HepG2 (cell line): ENCODE measurements at regions not wholly inside any gene's neighbourhood (a gene's known extent, or its start where the extent isn't known, plus 50 kb on each side); places are given as distances from the start of the nearest gene placed in this dataset.

Experiments used
- ATAC-seq: fragments of 200-7000 bp; cut with Tn5 transposase; 3 replicates; pipeline ENCODE4 v1.9.1; 2020; ENCODE audit warnings: mild to moderate bottlenecking, moderate library complexity
- BruUV-seq: library from RNA; stranded (reverse); fragments of 400-500 nt; replicated peaks from 2 replicates; lab custom pipeline; 2021; lab: Mats Ljungman, UMichigan
- CTCF ChIA-PET: fragments of 300-600 bp; formaldehyde crosslinking; extraction: SDS; loops from one replicate; lab custom pipeline; 2021; ENCODE audit warnings: low total read pairs, inconsistent platforms, low intra/inter-chr PET ratio; lab: Yijun Ruan, JAX
- POLR2A ChIA-PET: fragments of 350-600 bp; sonication (Branson Sonifier 250); formaldehyde crosslinking; loops from one replicate; lab custom pipeline; 2020; ENCODE audit warnings: antibody characterized with exemption, inconsistent platforms; lab: Yijun Ruan, JAX
- DNase-seq: peaks from one replicate; pipeline ENCODE4 v3.0.0-alpha.2; 2015; ENCODE audit warnings: low spot score
- FAIRE-seq: peaks from 3 replicates; lab custom pipeline; 2011; peaks lifted over from hg19 to GRCh38; lab: Jason Lieb, UNC
- H2AFZ ChIP-seq: one replicate; pipeline ENCODE4 v1.6.1; 2011; ENCODE audit warnings: low read length, inconsistent platforms
- H3K27ac ChIP-seq: fragments of 300-600 bp; 3 replicates; pipeline ENCODE4 v1.8.0; 2011; ENCODE audit warnings: mixed run types, mild to moderate bottlenecking, mixed read lengths, low read length, inconsistent platforms; ENCODE audit not compliant: insufficient read depth; ENCODE audit errors: extremely low read length
- H3K27me3 ChIP-seq, 2 experiments: fragments of 200-600 bp in 1 of 2; 2 replicates in 1 of 2; 3 replicates in 1 of 2; pipeline versions ENCODE4 v1.6.0 to v1.8.0; 2011; ENCODE audit warnings: low read length in 2 of 2, mild to moderate bottlenecking in 2 of 2, moderate library complexity in 2 of 2, inconsistent platforms in 1 of 2; ENCODE audit not compliant: insufficient read depth in 2 of 2, control insufficient read depth in 1 of 2
- H3K36me3 ChIP-seq, 2 experiments: fragments of 200-600 bp in 1 of 2; replicated peaks in 1 of 2; 2 replicates in 1 of 2; 3 replicates in 1 of 2; pipeline versions ENCODE4 v1.5.1 to v1.8.0; 2011; ENCODE audit warnings: low read length in 2 of 2, inconsistent platforms in 1 of 2; ENCODE audit not compliant: insufficient read depth in 2 of 2, control insufficient read depth in 1 of 2
- H3K4me1 ChIP-seq: 2 replicates; pipeline ENCODE4 v1.5.1; 2012; ENCODE audit warnings: low read length, inconsistent platforms; ENCODE audit not compliant: insufficient read depth
- H3K4me2 ChIP-seq: 2 replicates; pipeline ENCODE4 v1.6.0; 2011; ENCODE audit warnings: low read depth, low read length, inconsistent platforms
- H3K4me3 ChIP-seq, 3 experiments: fragments of 200-600 bp in 1 of 3; sonication (generic), shearing (Covaris generic) in 1 of 3; replicated peaks in 1 of 3; 2 replicates each; pipeline ENCODE4 v1.5.1; 2011 to 2016; ENCODE audit warnings: low read length in 3 of 3, inconsistent platforms in 2 of 3, low read depth in 2 of 3, mild to moderate bottlenecking in 2 of 3, control low read depth in 1 of 3, mixed read lengths in 1 of 3; ENCODE audit not compliant: insufficient read depth in 1 of 3
- H3K79me2 ChIP-seq: one replicate; pipeline ENCODE4 v1.6.1; 2011; ENCODE audit warnings: low read length, inconsistent platforms; ENCODE audit not compliant: insufficient read depth
- H3K9ac ChIP-seq: 2 replicates; pipeline ENCODE4 v1.6.0; 2011; ENCODE audit warnings: mild to moderate bottlenecking, low read depth, low read length, inconsistent platforms; ENCODE audit not compliant: insufficient read depth
- H3K9me3 ChIP-seq: 2 replicates; pipeline ENCODE4 v1.5.1; 2012; ENCODE audit warnings: mild to moderate bottlenecking, low read length
- H4K20me1 ChIP-seq: 2 replicates; pipeline ENCODE4 v1.6.0; 2011; ENCODE audit warnings: inconsistent platforms, mild to moderate bottlenecking, low read length, moderate library complexity; ENCODE audit not compliant: insufficient read depth
- BHLHE40 ChIP-seq: IDR thresholded peaks from 2 replicates; pipeline ENCODE4 v1.6.1; 2011; ENCODE audit warnings: low read length, improper control_type of control experiment
- ELK4 ChIP-seq: sonication (generic); formaldehyde crosslinking; IDR thresholded peaks from 2 replicates; pipeline ENCODE4 v1.9.0; 2021; ENCODE audit warnings: missing genetic modification reagents, borderline replicate concordance
- HCFC1 ChIP-seq: fragments of 150-350 bp; IDR thresholded peaks from 2 replicates; pipeline ENCODE4 v1.6.1; 2014; ENCODE audit warnings: low read depth, low read length
- HNRNPK ChIP-seq: fragments of 200-400 bp; formaldehyde crosslinking; IDR thresholded peaks from 2 replicates; pipeline ENCODE4 v1.6.1; 2018; ENCODE audit warnings: low read length, low read depth, moderate library complexity, mild to moderate bottlenecking; ENCODE audit not compliant: poor library complexity, severe bottlenecking
- KDM1A ChIP-seq: IDR thresholded peaks from 2 replicates; pipeline ENCODE4 v1.6.1; 2016; ENCODE audit warnings: missing compliant biosample characterization
- KLF6 ChIP-seq: IDR thresholded peaks from 2 replicates; pipeline ENCODE4 v1.8.0; 2016; ENCODE audit warnings: missing biosample characterization, missing genetic modification reagents
- MAZ ChIP-seq, 2 experiments: sonication (generic) in 1 of 2; formaldehyde crosslinking in 1 of 2; IDR thresholded peaks; 2 replicates each; pipeline versions ENCODE4 v1.5.0 to v1.6.1; 2012 to 2020; ENCODE audit warnings: low read depth in 2 of 2, mild to moderate bottlenecking in 2 of 2, borderline replicate concordance in 1 of 2, improper control_type of control experiment in 1 of 2, low read length in 1 of 2, missing genetic modification reagents in 1 of 2, moderate library complexity in 1 of 2
- MED8 ChIP-seq: sonication (generic); formaldehyde crosslinking; IDR thresholded peaks from 2 replicates; pipeline ENCODE4 v1.8.1; 2023; ENCODE audit warnings: mild to moderate bottlenecking, missing genetic modification reagents; ENCODE audit not compliant: insufficient replicate concordance
- NONO ChIP-seq, 2 experiments: fragments of 450-650 bp in 1 of 2; sonication (generic) in 1 of 2; formaldehyde crosslinking in 1 of 2; IDR thresholded peaks in 1 of 2; conservative IDR thresholded peaks in 1 of 2; 2 replicates each; pipeline versions ENCODE4 v1.6.1 to v1.8.0; 2017 to 2022; ENCODE audit warnings: mild to moderate bottlenecking in 1 of 2, missing genetic modification reagents in 1 of 2, moderate library complexity in 1 of 2
- PHF8 ChIP-seq: sonication (generic); formaldehyde crosslinking; IDR thresholded peaks from 2 replicates; pipeline ENCODE4 v1.5.0; 2020; ENCODE audit warnings: missing genetic modification reagents
- ZBTB10 ChIP-seq: sonication (generic); formaldehyde crosslinking; IDR thresholded peaks from 2 replicates; pipeline ENCODE4 v1.4.0; 2020; ENCODE audit warnings: missing genetic modification reagents, borderline replicate concordance
- ZNF180 ChIP-seq: sonication (generic); formaldehyde crosslinking; IDR thresholded peaks from 2 replicates; pipeline ENCODE4 v1.4.0; 2020; ENCODE audit warnings: low read depth, missing genetic modification reagents, borderline replicate concordance
- ZNF282 ChIP-seq: fragments of 450-650 bp; IDR thresholded peaks from 2 replicates; pipeline ENCODE4 v1.6.1; 2018; ENCODE audit not compliant: partially characterized antibody
- ZNF501 ChIP-seq: sonication (generic); formaldehyde crosslinking; IDR thresholded peaks from 2 replicates; pipeline ENCODE4 v1.5.1; 2020; ENCODE audit warnings: mild to moderate bottlenecking, moderate library complexity, missing genetic modification reagents
- ZNF598 ChIP-seq: sonication (generic); formaldehyde crosslinking; IDR thresholded peaks from 2 replicates; pipeline ENCODE4 v1.5.1; 2020; ENCODE audit warnings: mild to moderate bottlenecking, missing genetic modification reagents, borderline replicate concordance
- WGBS: methylation state at CpG from one replicate; pipeline ENCODE4 v1.1.6; 2017; ENCODE audit warnings: low lambda C conversion rate; 5-methylcytosine and 5-hydroxymethylcytosine counted together
- in situ Hi-C: cut with HindIII; loops from 2 replicates; pipeline ENCODE4 v1.10.0; 2017; ENCODE audit warnings: low pct_unique_long_range_greater_than_20kb; ENCODE audit not compliant: extremely low pct_ligation_motif_present
- intact Hi-C: fragments of 100-400 bp; cut with micrococcal nuclease; formaldehyde crosslinking; loops from one replicate; pipeline ENCODE4 v1.10.0; 2022; ENCODE audit not compliant: unreplicated experiment

GRCh38 chr10:124324451-124324850 is 94.3 kb downstream of the OAT start:
- in situ Hi-C loops: no loop called here
- DNase-seq (no peak), FAIRE-seq (no peak)

GRCh38 chr10:124323806-124324205 is 94.9 kb downstream of the OAT start:
- TF ChIP-seq ZBTB10 (CRISPR knock-in tag) (no peak), ZNF501 (CRISPR knock-in tag) (no peak), KDM1A (no peak), MED8 (CRISPR knock-in tag) (no peak), ZNF282 (no peak)
- Histone ChIP-seq H3K27me3 (peaks cover 1 to 5% of the 10 kb centered on the region in 2 experiments; a peak in 2 of 5 replicates), H3K4me3 (no peak overlapping the region), H3K9ac (no peak overlapping the region), H3K27ac (no peak overlapping the region), H3K4me1 (peaks cover 10% of the 10 kb centered on the region), H3K4me2 (no peak overlapping the region), H3K9me3 (no peaks in the 10 kb centered on the region), H4K20me1 (no peaks in the 10 kb centered on the region), H3K79me2 (no peaks in the 10 kb centered on the region), H3K36me3 (no peaks in the 10 kb centered on the region), H2AFZ (no peak overlapping the region)
- 0% methylated on average over 3 of the region's 5 CpGs for WGBS
- no peak for DNase-seq
- no peak for FAIRE-seq
- in situ Hi-C loops (no loop called here), intact Hi-C loops (no loop called here)
- no TSS peak for BruUV-seq
- ChIA-PET CTCF (no interaction called here), POLR2A (no interaction called here)
- no peak for ATAC-seq

More at GRCh38 chr10:124324451-124324850, 94.3 kb downstream of the OAT start:
- ChIA-PET POLR2A (no interaction called here), CTCF (no interaction called here)
- WGBS: 27% methylated on average over 4 of the region's 6 CpGs
- Histone ChIP-seq H3K4me2 (no peak overlapping the region), H4K20me1 (no peaks in the 10 kb centered on the region), H3K9me3 (no peaks in the 10 kb centered on the region), H3K4me1 (peaks cover 10% of the 10 kb centered on the region), H3K27me3 (peaks cover 1 to 8% of the 10 kb centered on the region in 2 experiments; a peak in 2 of 5 replicates), H3K27ac (no peak overlapping the region), H3K79me2 (no peaks in the 10 kb centered on the region), H3K4me3 (no peak overlapping the region), H3K36me3 (no peaks in the 10 kb centered on the region), H2AFZ (no peak overlapping the region), H3K9ac (no peak overlapping the region)
- ATAC-seq: no peak
- no peak for TF ChIP-seq ZNF180 (CRISPR knock-in tag)
- TF ChIP-seq KLF6 (CRISPR knock-in tag): no peak
- TF ChIP-seq HNRNPK: no peak
- TF ChIP-seq NONO (IDR thresholded peaks at IDR 0.05): no peak
- TF ChIP-seq NONO (CRISPR knock-in tag; conservative IDR thresholded peaks at IDR 0.05): no peak
- no peak for TF ChIP-seq ELK4 (CRISPR knock-in tag)
- no peak for TF ChIP-seq ZNF598 (CRISPR knock-in tag)
- TF ChIP-seq MAZ (IDR thresholded peaks at IDR 0.05; ENCODE audit: borderline replicate concordance, low read depth, low read length): no peak
- TF ChIP-seq MAZ (CRISPR knock-in tag; IDR thresholded peaks at IDR 0.05; ENCODE audit: low read depth): no peak
- no peak for TF ChIP-seq HCFC1
- TF ChIP-seq BHLHE40: no peak
- TF ChIP-seq PHF8 (CRISPR knock-in tag): no peak
- no TSS peak for BruUV-seq
- intact Hi-C loops: no loop called here
